T-cell (primary cell): ENCODE measurements at regions not wholly inside any gene's neighbourhood (a gene's known extent, or its start where the extent isn't known, plus 50 kb on each side); places are given as distances from the start of the nearest gene placed in this dataset.

ENCODE experiments used
- ATAC-seq, 4 experiments: fragments of 200-7000 bp in 3 of 4; fragments of 150-1000 bp in 1 of 4; cut with Tn5 transposase; replicated peaks in 1 of 4; 1 replicate in 3 of 4; 2 replicates in 1 of 4; pipeline ENCODE4 v1.10.0; 2021; ENCODE audit warnings: moderate library complexity in 3 of 4, mild to moderate bottlenecking in 2 of 4, moderate number of reproducible peaks in 1 of 4
- CTCF ChIA-PET, 2 donors: fragments of 300-600 bp; sonication (Branson Sonifier 250); formaldehyde crosslinking; loops; one replicate each; lab custom pipeline; 2022; ENCODE audit warnings: antibody characterized with exemption in 2 of 2; lab: Charles Lee
- POLR2A ChIA-PET, 2 donors: fragments of 300-600 bp; sonication (Branson Sonifier 250); formaldehyde crosslinking; loops; one replicate each; lab custom pipeline; 2022; ENCODE audit warnings: antibody characterized with exemption in 2 of 2; lab: Charles Lee
- DNase-seq, 35 experiments: peaks; one replicate each; pipeline versions ENCODE4 v3.0.0 to v3.0.0-alpha.2; 2013 to 2023
- H3K27ac ChIP-seq: one replicate; pipeline ENCODE4 v1.5.1; 2013; ENCODE audit warnings: low read length
- H3K27me3 ChIP-seq, 2 experiments: replicated peaks in 1 of 2; 1 replicate in 1 of 2; 2 replicates in 1 of 2; pipeline versions ENCODE4 v1.6.1 to v1.7.0; 2013; ENCODE audit warnings: low read length in 1 of 2, mixed read lengths in 1 of 2; ENCODE audit not compliant: control insufficient read depth in 2 of 2, insufficient read depth in 2 of 2; ENCODE audit errors: extremely low read depth in 1 of 2
- H3K36me3 ChIP-seq, 2 donors: 1 replicate in 1 of 2; 2 replicates in 1 of 2; pipeline versions ENCODE4 v1.6.1 to v1.7.0; 2013; ENCODE audit warnings: low read length in 1 of 2; ENCODE audit not compliant: control insufficient read depth in 2 of 2, insufficient read depth in 1 of 2; ENCODE audit errors: extremely low read depth in 1 of 2
- H3K4me1 ChIP-seq, 2 experiments: 1 replicate in 1 of 2; 2 replicates in 1 of 2; pipeline versions ENCODE4 v1.6.1 to v1.7.0; 2013; ENCODE audit warnings: low read length in 2 of 2, mixed read lengths in 1 of 2; ENCODE audit not compliant: insufficient read depth in 2 of 2, control insufficient read depth in 1 of 2; ENCODE audit errors: extremely low read depth in 1 of 2
- H3K4me3 ChIP-seq, 2 donors: 1 replicate in 1 of 2; 2 replicates in 1 of 2; pipeline versions ENCODE4 v1.5.1 to v1.7.0; 2013; ENCODE audit warnings: mild to moderate bottlenecking in 2 of 2, low read length in 1 of 2, moderate library complexity in 1 of 2; ENCODE audit not compliant: control insufficient read depth in 1 of 2; ENCODE audit errors: extremely low read depth in 1 of 2
- H3K9me3 ChIP-seq: 2 replicates; pipeline ENCODE4 v1.7.0; 2013
- H3K27ac Mint-ChIP-seq, 2 donors: one replicate each; pipeline ENCODE4 v1.8.0; 2020 to 2021; ENCODE audit warnings: mild to moderate bottlenecking in 2 of 2, mixed read lengths in 2 of 2
- H3K27me3 Mint-ChIP-seq, 2 donors: one replicate each; pipeline ENCODE4 v1.8.0; 2021 to 2022; ENCODE audit warnings: mixed read lengths in 2 of 2
- H3K36me3 Mint-ChIP-seq: one replicate; pipeline ENCODE4 v1.8.0; 2021; ENCODE audit warnings: mixed read lengths
- H3K4me1 Mint-ChIP-seq, 3 donors: one replicate each; pipeline ENCODE4 v1.8.0; 2020 to 2022; ENCODE audit warnings: mixed read lengths in 3 of 3, mild to moderate bottlenecking in 1 of 3
- H3K4me3 Mint-ChIP-seq, 3 donors: one replicate each; pipeline ENCODE4 v1.8.0; 2020 to 2022; ENCODE audit warnings: mild to moderate bottlenecking in 3 of 3, mixed read lengths in 3 of 3, moderate library complexity in 3 of 3
- H3K9me3 Mint-ChIP-seq, 3 donors: one replicate each; pipeline ENCODE4 v1.8.0; 2020 to 2022; ENCODE audit warnings: mixed read lengths in 3 of 3
- WGBS: methylation state at CpG from one replicate; pipeline ENCODE4 v1.1.5; 2013; ENCODE audit warnings: missing lambda C conversion rate; ENCODE audit not compliant: insufficient coverage; 5-methylcytosine and 5-hydroxymethylcytosine counted together

DNA sequence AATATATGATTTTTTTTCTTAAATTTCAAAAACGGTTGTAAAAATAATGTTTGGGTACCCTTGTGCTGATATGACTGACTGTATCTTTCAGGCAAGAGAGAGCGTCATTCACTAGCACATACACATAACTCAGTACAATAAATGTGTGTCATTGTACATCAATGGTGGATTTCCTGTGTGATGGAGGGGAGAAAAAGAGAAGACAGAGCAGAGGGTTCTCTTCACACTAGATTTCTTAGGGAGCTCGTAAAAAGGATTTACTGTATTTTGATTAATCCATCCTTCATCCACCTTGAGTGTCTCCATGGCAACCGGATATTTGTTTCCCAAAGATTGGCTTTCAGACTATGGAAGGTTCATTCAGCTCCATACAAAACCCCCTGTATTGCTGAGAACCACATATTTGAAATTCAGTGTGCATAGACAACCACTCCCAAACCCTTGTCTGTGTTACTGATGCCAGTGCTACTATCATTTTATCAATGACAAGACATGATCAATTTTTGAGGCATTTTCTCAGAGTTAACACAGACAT lies 150.6 kb downstream of the AKR1D1 start:
- ChIA-PET POLR2A (no interaction called here), CTCF (interaction anchor here in 1 of 2 donors (0.6 kb wide), 1 partner anchor 853 kb away, joined by 3 read pairs; no protein-coding TSS in a partner anchor)
- Mint-ChIP-seq H3K9me3 (peaks cover 0 to 1% (median 0%) of the 10 kb centered on the region in 3 donors), H3K4me3 (no peak overlapping the region), H3K4me1 (no peaks in the 10 kb centered on the region), H3K27ac (no peak overlapping the region), H3K36me3 (no peaks in the 10 kb centered on the region), H3K27me3 (peaks cover 5 to 6% of the 10 kb centered on the region in 2 donors)
- Histone ChIP-seq H3K4me3 (no peak overlapping the region), H3K27ac (no peak overlapping the region), H3K36me3 (no peaks in the 10 kb centered on the region), H3K4me1 (no peaks in the 10 kb centered on the region), H3K27me3 (peaks cover 0 to 4% of the 10 kb centered on the region in 2 experiments), H3K9me3 (no peaks in the 10 kb centered on the region)
- DNase-seq = no peak
- no peak for ATAC-seq
- 100% methylated on average over 1 of the region's 4 CpGs for WGBS

DNA sequence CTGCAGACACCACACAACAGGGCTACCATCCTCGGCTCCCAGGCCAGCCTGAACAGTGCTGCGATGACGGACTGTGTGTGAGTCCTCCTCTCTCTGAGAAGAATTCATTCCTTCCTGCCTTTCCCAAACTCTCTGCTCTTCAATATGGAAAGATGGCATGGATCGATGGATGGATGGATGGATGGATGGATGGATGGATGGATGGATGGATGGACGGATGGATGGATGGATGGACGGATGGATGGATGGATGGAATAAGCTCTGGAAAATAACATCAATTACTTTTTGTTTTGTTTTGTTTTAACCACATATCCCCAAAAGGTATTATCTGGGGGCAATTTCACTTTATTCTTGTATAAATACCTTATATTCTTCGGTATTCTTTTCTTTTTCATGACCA lies 151.9 kb downstream of the AKR1D1 start:
- CTCF ChIA-PET = no interaction called here
- no peaks in the 10 kb centered on the region for H3K36me3 ChIP-seq
- no CpG with 5 or more reads among the region's 7 CpGs for WGBS
- H3K27me3 Mint-ChIP-seq = peaks cover 6% of the 10 kb centered on the region in 2 donors
- ATAC-seq (no peak), DNase-seq (no peak)
- H3K4me1 ChIP-seq = no peaks in the 10 kb centered on the region
- no peak overlapping the region for H3K4me3 ChIP-seq
- no peak overlapping the region for H3K4me3 Mint-ChIP-seq
- no peaks in the 10 kb centered on the region for H3K4me1 Mint-ChIP-seq
- H3K27me3 ChIP-seq = peaks cover 0 to 8% of the 10 kb centered on the region in 2 experiments
- no peak overlapping the region for H3K27ac Mint-ChIP-seq
- H3K36me3 Mint-ChIP-seq = no peaks in the 10 kb centered on the region
- POLR2A ChIA-PET = no interaction called here
- H3K9me3 Mint-ChIP-seq = peaks cover 0 to 5% (median 0%) of the 10 kb centered on the region in 3 donors
- H3K9me3 ChIP-seq = no peaks in the 10 kb centered on the region
- H3K27ac ChIP-seq = no peak overlapping the region

DNA sequence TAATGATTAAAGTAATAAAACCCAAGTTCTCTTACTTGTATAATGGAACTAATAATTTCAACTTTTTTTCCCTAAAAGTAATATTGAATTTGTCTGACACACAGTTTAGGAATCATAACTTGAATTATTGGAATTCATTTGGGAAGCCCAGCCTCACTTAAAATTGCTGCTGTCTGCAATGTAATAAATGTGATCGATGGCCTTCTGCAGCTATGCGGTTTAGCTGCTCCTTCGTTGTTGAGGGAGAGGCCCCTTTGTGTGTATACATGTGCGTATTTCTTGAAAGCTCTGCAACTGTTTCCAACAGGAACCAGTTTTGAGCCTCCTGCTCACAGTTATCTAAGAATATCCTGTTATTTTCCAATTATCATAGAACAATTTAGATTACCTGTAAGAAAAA lies 152.5 kb downstream of the AKR1D1 start:
- Mint-ChIP-seq H3K27me3 (peaks cover 6% of the 10 kb centered on the region in 2 donors), H3K36me3 (no peaks in the 10 kb centered on the region), H3K9me3 (peaks cover 0 to 5% (median 0%) of the 10 kb centered on the region in 3 donors), H3K27ac (no peak overlapping the region), H3K4me3 (no peak overlapping the region), H3K4me1 (no peaks in the 10 kb centered on the region)
- Histone ChIP-seq H3K4me3 (no peak overlapping the region), H3K36me3 (no peaks in the 10 kb centered on the region), H3K27me3 (peaks cover 0 to 8% of the 10 kb centered on the region in 2 experiments), H3K4me1 (no peaks in the 10 kb centered on the region), H3K27ac (no peak overlapping the region), H3K9me3 (no peaks in the 10 kb centered on the region)
- POLR2A ChIA-PET = no interaction called here
- CTCF ChIA-PET = no interaction called here
- whole genome bisulfite sequencing = no CpG with 5 or more reads among the region's 4 CpGs
- no peak for ATAC-seq
- no peak for DNase-seq

DNA sequence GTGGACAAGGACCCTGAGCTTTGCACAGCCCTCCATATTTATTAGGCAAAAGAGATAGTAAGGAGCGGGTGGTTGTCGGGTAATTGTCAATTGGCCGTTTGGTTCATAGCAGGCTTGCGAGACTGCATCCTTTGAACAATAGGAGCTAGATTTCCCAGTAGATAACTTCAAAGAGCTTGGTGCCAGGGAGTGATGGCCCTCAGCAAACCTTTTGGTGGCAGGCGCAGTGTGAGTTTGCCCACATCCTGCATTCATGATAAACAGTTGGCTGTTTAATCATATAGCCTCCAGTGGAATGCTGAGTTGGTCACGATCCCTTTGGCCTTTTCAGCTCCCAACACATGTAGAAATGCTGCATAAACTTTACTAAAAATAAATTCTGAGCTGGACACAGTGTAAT lies 156.9 kb downstream of the AKR1D1 start:
- H3K36me3 Mint-ChIP-seq = no peaks in the 10 kb centered on the region

DNA sequence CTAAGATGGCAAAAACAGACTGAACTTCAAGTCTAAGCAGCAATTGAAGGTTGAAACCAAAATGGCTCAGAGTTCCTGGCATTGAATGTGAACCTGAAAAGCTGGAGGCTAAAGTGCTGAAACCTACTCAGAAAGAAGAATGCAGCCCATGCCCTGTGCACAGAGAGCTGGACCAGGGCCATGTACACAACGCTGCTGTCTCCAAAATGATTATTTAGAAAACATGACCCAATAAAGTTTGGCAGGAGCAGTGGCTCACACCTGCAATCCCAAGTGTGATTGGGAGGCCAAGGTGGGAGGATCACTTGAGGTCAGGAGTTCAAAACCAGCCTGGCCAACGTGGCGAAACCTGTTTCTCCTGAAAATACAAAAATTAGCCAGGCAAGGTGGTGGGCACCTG lies 158.9 kb downstream of the AKR1D1 start:
- Mint-ChIP-seq H3K4me3 (no peak overlapping the region), H3K27me3 (peaks cover 6% of the 10 kb centered on the region in 2 donors), H3K9me3 (peaks cover 0 to 5% (median 0%) of the 10 kb centered on the region in 3 donors), H3K36me3 (no peaks in the 10 kb centered on the region), H3K27ac (no peak overlapping the region), H3K4me1 (no peaks in the 10 kb centered on the region)
- DNase-seq (no peak), ATAC-seq (no peak)
- Histone ChIP-seq H3K27me3 (peaks cover 0 to 8% of the 10 kb centered on the region in 2 experiments), H3K4me1 (no peaks in the 10 kb centered on the region), H3K27ac (no peak overlapping the region), H3K36me3 (no peaks in the 10 kb centered on the region), H3K9me3 (no peaks in the 10 kb centered on the region), H3K4me3 (no peak overlapping the region)
- ChIA-PET POLR2A (no interaction called here), CTCF (no interaction called here)
- 93% methylated on average over 3 of the region's 3 CpGs for WGBS

More for the DNA sequence above, 156.9 kb downstream of the AKR1D1 start:
- WGBS = 13% methylated on average over 1 of the region's 6 CpGs
- H3K4me3 ChIP-seq = no peak overlapping the region
- Mint-ChIP-seq H3K9me3 (peaks cover 0 to 5% (median 0%) of the 10 kb centered on the region in 3 donors), H3K4me1 (no peaks in the 10 kb centered on the region), H3K4me3 (no peak overlapping the region), H3K27me3 (peaks cover 6% of the 10 kb centered on the region in 2 donors), H3K27ac (no peak overlapping the region)
- H3K9me3 ChIP-seq = no peaks in the 10 kb centered on the region
- H3K27me3 ChIP-seq = peaks cover 0 to 8% of the 10 kb centered on the region in 2 experiments
- ATAC-seq (no peak), DNase-seq (no peak)
- ChIA-PET POLR2A (no interaction called here), CTCF (no interaction called here)
- no peak overlapping the region for H3K27ac ChIP-seq
- no peaks in the 10 kb centered on the region for H3K4me1 ChIP-seq
- no peaks in the 10 kb centered on the region for H3K36me3 ChIP-seq

DNA sequence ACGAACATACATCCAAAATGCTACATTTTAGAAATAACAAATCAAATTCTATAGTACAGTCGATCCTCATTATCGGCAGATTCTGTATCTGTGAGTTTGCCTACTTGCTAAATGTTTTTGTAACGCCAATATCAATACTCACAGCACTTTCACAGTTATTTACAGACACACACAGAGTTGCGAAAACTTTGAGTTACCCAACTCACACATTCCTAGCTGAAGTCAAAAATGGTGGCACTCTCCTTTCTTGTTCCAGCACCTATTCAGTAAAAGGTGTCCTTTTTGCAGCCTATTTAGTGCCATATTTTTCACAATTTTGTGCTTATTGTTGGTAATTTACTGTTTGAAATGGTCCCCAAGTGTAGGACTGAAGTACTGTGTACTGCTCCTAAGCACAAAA lies 161.7 kb downstream of the AKR1D1 start:
- Histone ChIP-seq H3K9me3 (no peaks in the 10 kb centered on the region), H3K27ac (no peak overlapping the region), H3K27me3 (peaks cover 0 to 4% of the 10 kb centered on the region in 2 experiments), H3K4me1 (no peaks in the 10 kb centered on the region), H3K36me3 (no peaks in the 10 kb centered on the region), H3K4me3 (no peak overlapping the region)
- H3K4me1 Mint-ChIP-seq = no peaks in the 10 kb centered on the region
- WGBS = 90% methylated on average over 2 of the region's 5 CpGs
- H3K36me3 Mint-ChIP-seq = no peaks in the 10 kb centered on the region
- POLR2A ChIA-PET = no interaction called here
- DNase-seq (no peak), ATAC-seq (no peak)
- H3K27ac Mint-ChIP-seq = no peak overlapping the region
- no peak overlapping the region for H3K4me3 Mint-ChIP-seq
- H3K9me3 Mint-ChIP-seq = peaks cover 0 to 1% (median 0%) of the 10 kb centered on the region in 3 donors
- CTCF ChIA-PET = no interaction called here
- no peaks in the 10 kb centered on the region for H3K27me3 Mint-ChIP-seq
